NT2/D1 (cell line): ENCODE measurements at regions not wholly inside any gene's neighbourhood (a gene's known extent, or its start where the extent isn't known, plus 50 kb on each side); places are given as distances from the start of the nearest gene placed in this dataset.

ENCODE experiments used
- SUZ12 ChIP-seq: IDR thresholded peaks from 2 replicates; pipeline ENCODE4 v1.6.1; 2011; ENCODE audit not compliant: insufficient read length, insufficient read depth; ENCODE audit errors: extremely low read depth
- YY1 ChIP-seq: IDR thresholded peaks from 2 replicates; pipeline ENCODE4 v1.6.1; 2011; ENCODE audit not compliant: insufficient read length, insufficient read depth

GRCh38 chr11:69229511-69229910 is 64.4 kb upstream of the MYEOV start:
- TF ChIP-seq YY1 (no peak), SUZ12 (no peak)
